Activated CD4-positive, alpha-beta T cell treated with anti-CD3 and anti-CD28 coated beads, Interleukin-2, amount 50 U/mL, for 16 hours (primary cell): ENCODE measurements at regions not wholly inside any gene's neighbourhood (a gene's known extent, or its start where the extent isn't known, plus 50 kb on each side); places are given as distances from the start of the nearest gene placed in this dataset.
"Not testable (repeated sequence)": the region's sequence is repeated elsewhere in the genome, so short reads cannot be mapped to it uniquely, and the experiment has no call there.

Experiments used
- DNase-seq: peaks from one replicate; pipeline ENCODE4 v3.0.0-alpha.2; 2020

- no peak for DNase-seq
Observed at GRCh38 chr10:6794441-6794840, 214.4 kb upstream of the PRKCQ start.

- no peak for DNase-seq
Observed at GRCh38 chr10:6788731-6789130, 208.7 kb upstream of the PRKCQ start.

- DNase-seq, result no peak
Observed at GRCh38 chr10:6788231-6788630, 208.2 kb upstream of the PRKCQ start.

- DNase-seq, result no peak
Observed at GRCh38 chr10:6787718-6788117, 207.6 kb upstream of the PRKCQ start.

GRCh38 chr10:6787091-6787490, 207.0 kb upstream of the PRKCQ start:
- no peak for DNase-seq

GRCh38 chr10:6786579-6787031, 206.5 kb upstream of the PRKCQ start:
- DNase-seq, result no peak

- DNase-seq, result not testable (repeated sequence)
Observed at GRCh38 chr10:6784429-6784828, 204.4 kb upstream of the PRKCQ start.

GRCh38 chr10:6783471-6783870, 203.4 kb upstream of the PRKCQ start:
- no peak for DNase-seq

GRCh38 chr10:6782378-6782777, 202.3 kb upstream of the PRKCQ start:
- DNase-seq, result no peak

- DNase-seq, result no peak
Observed at GRCh38 chr10:6781133-6781770, 201.2 kb upstream of the PRKCQ start.

GRCh38 chr10:6780008-6780677, 200.1 kb upstream of the PRKCQ start:
- no peak for DNase-seq

GRCh38 chr10:6778992-6779701, 199.1 kb upstream of the PRKCQ start:
- DNase-seq, result no peak

- no peak for DNase-seq
Observed at GRCh38 chr10:6776170-6776569, 196.1 kb upstream of the PRKCQ start.

- no peak for DNase-seq
Observed at GRCh38 chr10:6774406-6774805, 194.3 kb upstream of the PRKCQ start.

GRCh38 chr10:6771331-6771730, 191.3 kb upstream of the PRKCQ start:
- no peak for DNase-seq

- no peak for DNase-seq
Observed at GRCh38 chr10:6770846-6771245, 190.8 kb upstream of the PRKCQ start.

- no peak for DNase-seq
Observed at GRCh38 chr10:6769704-6770417, 189.8 kb upstream of the PRKCQ start.

GRCh38 chr10:6766131-6766801, 186.2 kb upstream of the PRKCQ start:
- no peak for DNase-seq

GRCh38 chr10:6763423-6763822, 183.3 kb upstream of the PRKCQ start:
- no peak for DNase-seq

- no peak for DNase-seq
Observed at GRCh38 chr10:6763001-6763400, 182.9 kb upstream of the PRKCQ start.

GRCh38 chr10:6759961-6760360, 179.9 kb upstream of the PRKCQ start:
- DNase-seq, result no peak

GRCh38 chr10:6757158-6757557, 177.1 kb upstream of the PRKCQ start:
- DNase-seq, result no peak

GRCh38 chr10:6756716-6757115, 176.6 kb upstream of the PRKCQ start:
- no peak for DNase-seq
